ENCODE measurements at regions not wholly inside any gene's neighbourhood (a gene's known extent, or its start where the extent isn't known, plus 50 kb on each side); places are given as distances from the start of the nearest gene placed in this dataset.
A peak's percentile ranks its signal among the peaks of the same experiment; 100 is the strongest.
"Not testable (repeated sequence)": the region's sequence is repeated elsewhere in the genome, so short reads cannot be mapped to it uniquely, and the experiment has no call there.

DNA sequence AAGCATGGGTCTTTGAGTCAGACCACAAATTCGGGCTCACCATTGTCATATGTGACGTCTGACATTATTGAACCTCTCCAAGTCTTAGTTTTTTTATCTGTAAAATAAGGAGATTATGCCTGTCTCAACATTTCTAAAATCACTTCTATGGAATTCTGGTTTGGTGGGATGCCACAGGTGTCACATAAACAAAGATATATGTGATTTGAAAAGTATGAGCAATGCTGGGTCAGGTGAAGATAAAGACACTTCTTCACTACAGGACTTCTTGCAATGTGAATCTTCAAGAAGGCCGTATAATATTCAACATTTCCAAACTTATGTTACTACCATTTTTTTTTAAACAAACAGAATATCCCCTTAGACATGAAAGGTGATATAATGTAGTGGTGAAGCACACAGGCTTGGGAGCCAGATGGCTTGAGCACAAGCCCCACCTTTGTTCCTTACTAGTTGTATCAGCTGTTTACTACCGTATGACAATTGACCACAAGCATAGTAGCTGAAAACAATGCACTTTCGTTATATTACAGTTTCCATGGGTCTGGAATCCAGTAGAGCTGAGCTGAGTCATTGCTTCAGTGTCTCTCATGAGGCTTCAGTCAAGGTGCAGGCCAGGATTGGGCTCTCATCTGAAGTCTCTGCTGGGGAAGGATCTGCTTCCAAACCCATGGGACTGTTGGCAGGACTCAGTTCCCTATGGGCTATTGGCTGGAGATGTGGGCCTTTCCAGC is 87.7 kb downstream of the UTP18 start:
- no peak for DNase-seq (ENCODE audit: low spot score)

DNA sequence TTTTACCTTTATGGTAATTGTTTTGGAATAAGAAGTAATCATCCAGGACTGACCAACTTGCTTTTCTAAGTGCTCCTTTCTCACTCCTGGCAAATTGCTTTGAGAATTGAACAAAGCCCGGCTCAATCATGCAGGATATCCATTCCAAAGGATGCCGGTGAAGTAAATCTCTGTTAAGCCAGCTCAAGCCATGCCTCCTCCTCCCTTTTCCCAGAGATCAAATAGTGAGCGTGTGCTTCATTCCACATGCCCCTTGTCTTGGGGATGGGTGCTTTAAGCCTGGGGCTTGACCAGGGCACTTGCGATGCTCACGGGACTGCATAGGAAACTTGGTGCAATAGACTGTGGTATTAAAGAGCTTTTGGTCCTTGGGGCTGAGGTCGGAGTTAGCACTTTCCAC is 90.7 kb downstream of the UTP18 start:
- no peak for DNase-seq (ENCODE audit: low spot score)

GRCh38 chr17:51351890-51352289 is 91.5 kb downstream of the UTP18 start:
- DNase-seq (ENCODE audit: low spot score): no peak

DNA sequence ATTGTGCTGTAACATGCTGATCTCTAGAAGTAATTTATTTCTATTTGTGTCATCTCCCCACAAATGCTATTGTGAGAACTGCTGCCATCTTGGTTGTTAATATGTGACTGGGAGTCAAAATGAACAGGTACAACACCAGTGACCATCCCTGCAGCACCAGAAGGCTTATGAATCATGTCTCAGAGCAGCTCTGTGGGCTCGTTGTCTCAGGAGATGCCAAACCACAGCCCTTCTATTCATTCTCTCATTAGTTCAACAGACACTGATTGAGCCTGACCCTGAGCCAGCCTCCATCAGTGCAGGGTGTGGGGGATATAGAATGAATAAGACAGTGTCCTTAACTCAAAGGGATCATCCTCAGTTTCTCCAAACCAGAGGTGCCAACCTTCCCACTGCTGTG is 92.5 kb downstream of the UTP18 start:
- DNase-seq (ENCODE audit: low spot score): peak; percentile 37

DNA sequence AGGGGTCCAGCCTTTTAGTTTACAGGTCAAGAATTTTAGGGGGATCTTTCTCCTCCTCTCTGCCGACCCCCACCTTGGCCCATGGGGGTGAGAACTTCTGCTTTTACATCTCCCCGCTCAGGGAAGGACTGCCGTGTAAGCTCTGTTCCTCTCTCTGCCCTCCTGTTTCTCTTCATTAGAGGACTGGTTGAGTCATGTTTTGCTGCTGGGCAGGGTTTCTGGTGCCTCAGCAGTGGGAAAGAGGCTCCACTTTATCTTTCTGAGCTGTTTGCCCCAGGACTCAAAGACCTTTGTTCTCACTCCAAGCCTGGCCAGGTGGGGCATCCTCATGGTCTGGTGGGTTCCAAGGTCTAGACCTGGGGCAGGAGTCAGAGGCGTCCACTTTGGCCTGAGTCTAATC is 93.0 kb downstream of the UTP18 start:
- no peak for DNase-seq (ENCODE audit: low spot score)

- no peak for DNase-seq (ENCODE audit: low spot score)
Measured at GRCh38 chr17:51354936-51355335, 94.6 kb downstream of the UTP18 start.

GRCh38 chr17:51355441-51356410 is 95.4 kb downstream of the UTP18 start:
- peak; percentile 9 for DNase-seq (ENCODE audit: low spot score)

- DNase-seq (ENCODE audit: low spot score): no peak
Measured at GRCh38 chr17:51359055-51359454, 98.7 kb downstream of the UTP18 start.

- peak; percentile 41 for DNase-seq (ENCODE audit: low spot score)
Measured at GRCh38 chr17:51362811-51363585, 102.7 kb downstream of the UTP18 start.

GRCh38 chr17:51365090-51365489 is 104.7 kb downstream of the UTP18 start:
- no peak for DNase-seq (ENCODE audit: low spot score)

GRCh38 chr17:51366866-51367265 is 106.5 kb downstream of the UTP18 start:
- no peak for DNase-seq (ENCODE audit: low spot score)

GRCh38 chr17:51367836-51368235 is 107.5 kb downstream of the UTP18 start:
- DNase-seq (ENCODE audit: low spot score): not testable (repeated sequence)

GRCh38 chr17:51371732-51372151 is 111.4 kb downstream of the UTP18 start:
- no peak for DNase-seq (ENCODE audit: low spot score)

DNA sequence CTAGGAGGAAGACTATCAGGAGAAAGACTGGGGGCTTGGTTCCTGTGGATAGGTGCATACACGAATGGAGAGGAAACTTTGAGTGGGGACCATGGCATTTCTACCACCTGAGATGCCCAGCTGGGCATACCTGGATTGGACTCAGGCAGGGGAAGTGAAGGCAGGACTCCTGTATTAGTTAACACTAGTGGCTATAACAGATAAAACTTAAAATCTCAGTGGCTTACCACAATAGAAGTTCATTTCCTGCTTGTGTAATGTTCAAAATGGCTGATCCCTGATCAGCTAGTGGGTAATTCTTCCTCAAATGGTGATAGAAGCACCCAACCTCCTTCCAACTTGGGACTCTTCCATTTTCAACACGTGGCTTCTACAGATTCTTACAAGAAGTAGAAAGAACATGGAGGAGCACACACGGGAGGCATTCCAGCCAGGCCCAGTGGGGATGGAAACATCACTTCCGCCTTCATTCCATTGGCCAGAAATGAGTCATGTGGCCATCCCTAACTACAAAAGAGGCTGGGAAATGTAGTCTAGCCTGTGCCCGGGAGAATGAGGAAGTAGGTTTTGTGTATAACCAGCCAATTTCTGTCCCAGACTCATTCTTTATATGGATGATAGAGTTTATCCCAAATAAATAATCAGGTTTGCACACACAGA is 112.1 kb downstream of the UTP18 start:
- no peak for DNase-seq (ENCODE audit: low spot score)

DNA sequence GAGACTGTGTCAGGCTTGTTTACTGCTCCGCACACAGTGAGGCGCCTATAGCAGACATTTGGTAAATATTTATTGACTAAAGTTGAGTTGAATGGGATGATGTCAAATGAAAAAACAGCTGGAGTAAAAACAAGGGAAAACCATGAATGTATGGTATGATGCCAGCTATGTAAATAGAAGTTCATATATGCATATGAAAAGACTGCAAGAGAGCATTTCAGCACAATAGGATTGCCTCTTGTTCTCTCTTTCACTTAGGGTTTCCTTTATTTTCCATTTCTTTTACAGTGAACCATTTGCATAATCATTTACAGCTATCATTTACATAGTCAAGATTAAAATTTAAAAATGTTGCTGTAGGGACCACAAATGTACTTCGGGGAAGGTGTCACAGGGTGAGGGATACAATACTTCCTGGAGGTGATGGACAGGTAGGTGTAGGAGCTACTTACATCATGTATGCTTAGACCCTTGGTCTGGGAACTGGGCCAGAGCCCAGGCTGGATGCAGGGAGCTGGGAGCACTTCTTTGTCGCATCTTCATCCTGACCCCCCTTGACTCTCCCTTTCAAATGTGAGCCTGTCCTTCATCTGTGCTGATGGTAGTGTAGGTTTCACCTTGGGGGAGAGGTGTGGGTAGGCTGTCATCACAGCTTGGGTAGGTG is 113.3 kb downstream of the UTP18 start:
- no peak for DNase-seq (ENCODE audit: low spot score)

GRCh38 chr17:51374209-51374608 is 113.9 kb downstream of the UTP18 start:
- DNase-seq (ENCODE audit: low spot score): no peak

GRCh38 chr17:51375771-51376170 is 115.4 kb downstream of the UTP18 start:
- DNase-seq (ENCODE audit: low spot score): no peak

GRCh38 chr17:51376739-51377138 is 116.4 kb downstream of the UTP18 start:
- DNase-seq (ENCODE audit: low spot score): no peak

GRCh38 chr17:51381262-51381661 is 120.9 kb downstream of the UTP18 start:
- DNase-seq (ENCODE audit: low spot score): no peak

DNA sequence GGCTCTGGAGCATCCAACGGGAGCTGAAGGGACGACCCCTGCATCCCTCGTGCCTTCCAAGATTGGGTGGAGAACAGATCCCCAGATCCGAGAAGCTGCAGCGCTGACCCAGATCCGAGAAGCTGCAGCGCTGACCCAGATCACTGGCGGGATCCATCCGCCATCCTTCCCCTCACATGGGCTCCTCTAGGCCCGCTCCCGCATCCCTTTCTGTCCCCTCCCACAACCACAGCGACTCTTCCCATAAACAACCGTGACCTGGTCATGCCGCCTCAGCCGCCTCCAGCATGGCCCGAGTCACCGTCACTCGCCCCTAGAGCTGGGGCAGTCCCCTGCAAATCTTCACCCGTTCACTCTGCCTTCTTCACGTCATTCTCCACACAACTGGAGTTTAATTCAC is 124.9 kb downstream of the UTP18 start:
- no peak for DNase-seq (ENCODE audit: low spot score)

DNA sequence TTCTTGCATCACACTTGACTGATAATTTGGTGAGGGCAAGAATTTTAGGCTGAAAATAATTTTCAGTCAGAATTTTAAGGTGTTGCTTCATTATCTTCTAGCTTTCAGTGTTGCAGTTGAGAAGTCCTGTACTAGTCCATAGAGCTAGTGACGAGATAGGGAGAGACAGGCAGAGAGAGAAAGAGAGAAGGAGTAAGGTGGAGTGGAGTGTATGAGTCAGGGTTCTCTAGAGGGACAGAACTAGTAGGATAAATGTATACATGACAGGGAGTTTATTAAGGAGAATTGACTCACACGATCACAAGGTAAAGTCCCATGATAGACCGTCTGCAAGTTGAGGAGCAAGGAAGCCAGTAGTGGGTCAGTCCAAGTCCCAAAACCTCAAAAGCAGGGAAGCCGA is 127.2 kb downstream of the UTP18 start:
- no peak for DNase-seq (ENCODE audit: low spot score)

Measured in mesenteric fat pad (tissue), 1 donor.